ENCODE measurements at regions not wholly inside any gene's neighbourhood (a gene's known extent, or its start where the extent isn't known, plus 50 kb on each side); places are given as distances from the start of the nearest gene placed in this dataset.

- intact Hi-C loops (cut with DNase I; ENCODE audit: low total_unique reads): no loop called here
- TF ChIP-seq CTCF (IDR thresholded peaks at IDR 0.05 in 8 of 11, conservative IDR thresholded peaks at IDR 0.05 in 3 of 11): no peak
- no peak for TF ChIP-seq POLR2AphosphoS5 (IDR thresholded peaks at IDR 0.05)
- no peak for TF ChIP-seq POLR2A (IDR thresholded peaks at IDR 0.05)
- Histone ChIP-seq H3K4me1 (no peaks in the 10 kb centered on the region), H3K27ac (no peak overlapping the region), H3K36me3 (no peaks in the 10 kb centered on the region), H3K9me3 (no peaks in the 10 kb centered on the region), H3K27me3 (replicated peaks in 1 of 7) (no peaks in the 10 kb centered on the region), H3K4me3 (no peak overlapping the region)
- WGBS, 5 donors: 56 to 76% (median 68%) methylated on average over 2 of the region's 2 CpGs
- no peak for DNase-seq
These were observed 220.6 kb downstream of the CHRM3 start for GRCh38 chr1:239606850-239607400.

- 80 to 91% (median 86%) methylated on average over 6 of the region's 6 CpGs for WGBS, 5 donors
- H3K9me3 ChIP-seq: no peaks in the 10 kb centered on the region
- no peak overlapping the region for H3K4me3 ChIP-seq
- H3K4me1 ChIP-seq: no peaks in the 10 kb centered on the region
- DNase-seq: no peak
- H3K27ac ChIP-seq: no peak overlapping the region
- TF ChIP-seq CTCF (IDR thresholded peaks at IDR 0.05 in 8 of 11, conservative IDR thresholded peaks at IDR 0.05 in 3 of 11) (no peak), POLR2AphosphoS5 (IDR thresholded peaks at IDR 0.05) (no peak), POLR2A (IDR thresholded peaks at IDR 0.05) (no peak)
- H3K27me3 ChIP-seq (replicated peaks in 1 of 7): no peaks in the 10 kb centered on the region
- H3K36me3 ChIP-seq: no peaks in the 10 kb centered on the region
- intact Hi-C loops (cut with DNase I; ENCODE audit: low total_unique reads): no loop called here
These were observed 222.1 kb downstream of the CHRM3 start for GRCh38 chr1:239608469-239608868.

- TF ChIP-seq POLR2A (IDR thresholded peaks at IDR 0.05) (no peak), POLR2AphosphoS5 (IDR thresholded peaks at IDR 0.05) (no peak), CTCF (IDR thresholded peaks at IDR 0.05 in 8 of 11, conservative IDR thresholded peaks at IDR 0.05 in 3 of 11) (no peak)
- no peaks in the 10 kb centered on the region for H3K9me3 ChIP-seq
- WGBS, 5 donors: 90 to 97% (median 92%) methylated on average over 1 of the region's 1 CpG
- no peaks in the 10 kb centered on the region for H3K36me3 ChIP-seq
- no peak overlapping the region for H3K27ac ChIP-seq
- no peak for DNase-seq
- H3K27me3 ChIP-seq (replicated peaks in 1 of 7): no peaks in the 10 kb centered on the region
- no peaks in the 10 kb centered on the region for H3K4me1 ChIP-seq
- intact Hi-C loops (cut with DNase I; ENCODE audit: low total_unique reads): no loop called here
- H3K4me3 ChIP-seq: no peak overlapping the region
These were observed 226.0 kb downstream of the CHRM3 start for GRCh38 chr1:239612379-239612778.

- Histone ChIP-seq H3K27me3 (replicated peaks in 1 of 7) (no peaks in the 10 kb centered on the region), H3K4me3 (no peak overlapping the region), H3K27ac (no peak overlapping the region), H3K36me3 (no peaks in the 10 kb centered on the region), H3K9me3 (peaks cover 0 to 6% (median 0%) of the 10 kb centered on the region in 8 donors), H3K4me1 (no peaks in the 10 kb centered on the region)
- intact Hi-C loops (cut with DNase I; ENCODE audit: low total_unique reads): no loop called here
- TF ChIP-seq CTCF (IDR thresholded peaks at IDR 0.05 in 8 of 11, conservative IDR thresholded peaks at IDR 0.05 in 3 of 11): no peak
- TF ChIP-seq POLR2A (IDR thresholded peaks at IDR 0.05): no peak
- TF ChIP-seq POLR2AphosphoS5 (IDR thresholded peaks at IDR 0.05): no peak
- DNase-seq: no peak
- WGBS, 5 donors: 46 to 94% (median 57%) methylated on average over 1 of the region's 1 CpG
These were observed 230.3 kb downstream of the CHRM3 start for GRCh38 chr1:239616673-239617072.
